Upper lobe of left lung (tissue), 6 donors: ENCODE measurements at regions not wholly inside any gene's neighbourhood (a gene's known extent, or its start where the extent isn't known, plus 50 kb on each side); places are given as distances from the start of the nearest gene placed in this dataset.

Experiments used
- ATAC-seq, 2 donors: fragments of 200-7000 bp; cut with Tn5 transposase; one replicate each; pipeline ENCODE4 v1.9.1; 2022; ENCODE audit warnings: mild to moderate bottlenecking in 2 of 2, moderate library complexity in 2 of 2; ENCODE audit not compliant: low FRiP score in 2 of 2
- DNase-seq, 2 donors: peaks; one replicate each; pipeline ENCODE4 v3.0.0-alpha.2; 2019 to 2020
- H3K27ac ChIP-seq, 4 donors: fragments of 200-600 bp; sonication (generic); one replicate each; pipeline ENCODE4 v1.5.1; 2016 to 2019
- H3K27me3 ChIP-seq, 4 donors: fragments of 200-600 bp; sonication (generic); one replicate each; pipeline ENCODE4 v1.5.1; 2017 to 2019
- H3K36me3 ChIP-seq, 4 donors: fragments of 200-600 bp; sonication (generic); one replicate each; pipeline ENCODE4 v1.5.1; 2016 to 2019
- H3K4me1 ChIP-seq, 4 donors: fragments of 200-600 bp; sonication (generic); one replicate each; pipeline ENCODE4 v1.5.1; 2018 to 2019
- H3K4me3 ChIP-seq, 4 donors: fragments of 200-600 bp; sonication (generic); one replicate each; pipeline ENCODE4 v1.5.1; 2017 to 2019; ENCODE audit warnings: mild to moderate bottlenecking in 2 of 4, moderate library complexity in 1 of 4
- H3K9me3 ChIP-seq, 4 donors: fragments of 200-600 bp; sonication (generic); one replicate each; pipeline ENCODE4 v1.5.1; 2018 to 2019
- CTCF ChIP-seq, 6 experiments: fragments of 450-650 bp in 4 of 6; fragments of 200-600 bp in 2 of 6; sonication (generic) in 2 of 6; IDR thresholded peaks; one replicate each; pipeline ENCODE4 v1.5.1; 2016 to 2019; ENCODE audit warnings: antibody characterized with exemption in 6 of 6
- EP300 ChIP-seq, 4 donors: sonication (generic); formaldehyde crosslinking; IDR thresholded peaks; one replicate each; pipeline ENCODE4 v1.5.1; 2017; ENCODE audit warnings: antibody characterized with exemption in 4 of 4, control low read depth in 2 of 4
- POLR2A ChIP-seq, 4 donors: fragments of 450-650 bp; IDR thresholded peaks; one replicate each; pipeline ENCODE4 v1.5.1; 2016 to 2017; ENCODE audit warnings: antibody characterized with exemption in 4 of 4, mild to moderate bottlenecking in 2 of 4
- POLR2AphosphoS5 ChIP-seq, 2 donors: sonication (generic); formaldehyde crosslinking; IDR thresholded peaks; one replicate each; pipeline ENCODE4 v1.5.1; 2017; ENCODE audit warnings: antibody characterized with exemption in 2 of 2
- WGBS, 2 donors: methylation state at CpG; one replicate each; pipeline ENCODE4 v1.1.5; 2017 to 2018; 5-methylcytosine and 5-hydroxymethylcytosine counted together
- donor health status: DM: no; HTN: no; CAD: no; lungs with moderate emphysema.
- donor health status: DM: no; HTN: yes; CAD: no; lungs with severe emphysema.

- 76 to 89% methylated on average over 3 of the region's 3 CpGs for WGBS, 2 donors
- H3K4me1 ChIP-seq, result no peaks in the 10 kb centered on the region
Observed at GRCh38 chr4:3852711-3853110, 86.5 kb downstream of the ADRA2C start.

DNA sequence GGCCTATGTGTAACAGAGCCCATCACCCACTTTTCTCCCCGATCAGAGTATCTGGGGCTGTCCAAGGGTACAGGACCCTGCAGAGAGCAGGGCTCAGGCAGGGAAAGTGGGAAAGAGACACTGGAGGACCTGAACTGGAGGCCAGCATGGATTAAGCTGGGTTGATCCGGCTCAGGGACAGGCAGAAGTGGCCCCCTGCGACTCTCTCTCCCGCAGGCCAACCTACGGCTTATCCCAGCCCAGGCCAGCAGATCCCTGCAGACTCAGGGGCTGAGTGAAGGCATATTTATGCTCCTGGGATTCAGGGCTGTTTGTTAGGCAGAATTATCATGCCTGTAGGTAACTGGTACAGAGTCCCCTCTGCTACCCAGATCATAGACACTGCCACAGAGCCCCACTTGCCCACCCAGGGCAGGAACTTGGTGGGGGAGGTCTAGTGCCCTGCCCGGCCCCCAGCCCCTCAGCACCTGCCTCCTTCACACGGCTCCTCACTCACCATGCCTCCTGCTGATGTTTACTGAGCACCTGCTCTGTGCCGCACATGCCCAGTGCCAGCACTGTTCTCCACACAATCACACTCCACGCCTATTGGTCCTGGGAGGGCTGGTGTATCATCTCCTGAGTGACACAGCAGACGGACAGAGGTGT lies 87.3 kb downstream of the ADRA2C start:
- Histone ChIP-seq H3K4me1 (no peaks in the 10 kb centered on the region), H3K36me3 (no peaks in the 10 kb centered on the region), H3K4me3 (no peak overlapping the region), H3K27me3 (peaks cover 0 to 5% (median 0%) of the 10 kb centered on the region in 4 donors), H3K9me3 (peaks cover 0 to 12% (median 7%) of the 10 kb centered on the region in 4 donors), H3K27ac (no peak overlapping the region)
- WGBS, 2 donors, result 78 to 79% methylated on average over 8 to 10 of the region's 10 CpGs
- no peak for TF ChIP-seq CTCF (IDR thresholded peaks at IDR 0.05)
- TF ChIP-seq EP300 (IDR thresholded peaks at IDR 0.05), result no peak
- TF ChIP-seq POLR2AphosphoS5 (IDR thresholded peaks at IDR 0.05), result no peak
- no peak for TF ChIP-seq POLR2A (IDR thresholded peaks at IDR 0.05)
- peak in 1 of 2 donors; percentile 61 for DNase-seq
- ATAC-seq, result no peak

More at GRCh38 chr4:3852711-3853110, 86.5 kb downstream of the ADRA2C start:
- H3K9me3 ChIP-seq, result peaks cover 0 to 12% (median 7%) of the 10 kb centered on the region in 4 donors
- no peak for TF ChIP-seq POLR2AphosphoS5 (IDR thresholded peaks at IDR 0.05)
- TF ChIP-seq POLR2A (IDR thresholded peaks at IDR 0.05), result no peak
- TF ChIP-seq CTCF (IDR thresholded peaks at IDR 0.05), result no peak
- no peak for TF ChIP-seq EP300 (IDR thresholded peaks at IDR 0.05)
- H3K27me3 ChIP-seq, result peaks cover 0 to 5% (median 0%) of the 10 kb centered on the region in 4 donors
- H3K4me3 ChIP-seq, result no peak overlapping the region
- H3K27ac ChIP-seq, result no peak overlapping the region
- DNase-seq (no peak), ATAC-seq (no peak)
- no peaks in the 10 kb centered on the region for H3K36me3 ChIP-seq

DNA sequence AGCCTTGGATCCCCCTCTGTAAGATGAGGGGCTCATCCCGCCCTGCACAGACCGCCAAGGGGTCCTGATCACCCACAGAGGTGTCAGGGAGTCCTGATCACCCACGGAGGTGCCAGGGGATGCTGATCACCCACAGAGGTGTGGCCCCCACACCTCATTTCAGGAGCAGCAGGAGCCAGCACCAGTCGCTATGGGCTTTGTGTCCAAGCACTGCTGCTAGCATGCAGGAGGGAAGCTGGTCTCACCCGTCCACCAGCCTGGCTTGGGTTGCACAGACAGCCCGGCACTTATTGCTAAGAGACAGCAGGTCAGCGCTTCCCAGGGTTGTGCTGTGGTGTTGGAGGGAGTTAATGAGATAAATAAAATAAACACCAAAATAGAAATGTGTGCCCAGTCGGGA lies 88.5 kb downstream of the ADRA2C start:
- Histone ChIP-seq H3K9me3 (peaks cover 0 to 12% (median 7%) of the 10 kb centered on the region in 4 donors), H3K27ac (no peak overlapping the region), H3K4me1 (no peaks in the 10 kb centered on the region), H3K36me3 (no peaks in the 10 kb centered on the region), H3K4me3 (no peak overlapping the region), H3K27me3 (peaks cover 0 to 5% (median 0%) of the 10 kb centered on the region in 4 donors)
- DNase-seq, result no peak
- TF ChIP-seq CTCF (IDR thresholded peaks at IDR 0.05), result no peak
- TF ChIP-seq POLR2A (IDR thresholded peaks at IDR 0.05), result no peak
- no peak for TF ChIP-seq POLR2AphosphoS5 (IDR thresholded peaks at IDR 0.05)
- TF ChIP-seq EP300 (IDR thresholded peaks at IDR 0.05), result no peak
- no peak for ATAC-seq
- 49 to 66% methylated on average over 5 to 8 of the region's 8 CpGs for WGBS, 2 donors

- H3K9me3 ChIP-seq, result peaks cover 0 to 3% (median under 1%) of the 10 kb centered on the region in 4 donors
- H3K27me3 ChIP-seq, result peaks cover 0 to 5% (median 0%) of the 10 kb centered on the region in 4 donors
- no peaks in the 10 kb centered on the region for H3K4me1 ChIP-seq
- no peak for TF ChIP-seq EP300 (IDR thresholded peaks at IDR 0.05)
- TF ChIP-seq POLR2A (IDR thresholded peaks at IDR 0.05), result no peak
- TF ChIP-seq POLR2AphosphoS5 (IDR thresholded peaks at IDR 0.05), result no peak
- TF ChIP-seq CTCF (IDR thresholded peaks at IDR 0.05), result no peak
- ATAC-seq (no peak), DNase-seq (peak in 1 of 2 donors; percentile 50)
- no peak overlapping the region for H3K27ac ChIP-seq
- no peak overlapping the region for H3K4me3 ChIP-seq
- 66 to 69% methylated on average over 9 of the region's 9 CpGs for WGBS, 2 donors
- H3K36me3 ChIP-seq, result no peaks in the 10 kb centered on the region
Observed at GRCh38 chr4:3855646-3856045, 89.5 kb downstream of the ADRA2C start.
